ENCODE measurements at regions not wholly inside any gene's neighbourhood (a gene's known extent, or its start where the extent isn't known, plus 50 kb on each side); places are given as distances from the start of the nearest gene placed in this dataset.

GRCh38 chr6:82761674-82762345 lies 303.8 kb downstream of the UBE3D start (continued):
- TF ChIP-seq, protein P1, sequence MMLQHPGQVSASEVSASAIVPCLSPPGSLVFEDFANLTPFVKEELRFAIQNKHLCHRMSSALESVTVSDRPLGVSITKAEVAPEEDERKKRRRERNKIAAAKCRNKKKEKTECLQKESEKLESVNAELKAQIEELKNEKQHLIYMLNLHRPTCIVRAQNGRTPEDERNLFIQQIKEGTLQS (CRISPR knock-in tag; conservative IDR thresholded peaks at IDR 0.05), result no peak
- TF ChIP-seq ETV6 (CRISPR knock-in tag; IDR thresholded peaks at IDR 0.05) (no peak), MXD4 (CRISPR knock-in tag; IDR thresholded peaks at IDR 0.05; ENCODE audit: borderline replicate concordance) (no peak), ZBTB43 (CRISPR knock-in tag; IDR thresholded peaks at IDR 0.05) (no peak), FOXK1 (CRISPR knock-in tag; IDR thresholded peaks at IDR 0.05) (no peak), AR (CRISPR knock-in tag; IDR thresholded peaks at IDR 0.05) (no peak)

- Mint-ChIP-seq H3K4me3 (no peak overlapping the region), H3K36me3 (no peaks in the 10 kb centered on the region), H3K27ac (no peak overlapping the region), H3K27me3 (ENCODE audit: low read depth) (no peaks in the 10 kb centered on the region), H3K4me1 (peaks cover 29% of the 10 kb centered on the region), H3K9me3 (no peaks in the 10 kb centered on the region)
- CTCF ChIA-PET, result interaction anchor here (1.5 kb wide), 1 partner anchor 18 kb away, joined by 4 read pairs; no protein-coding TSS in a partner anchor
- POLR2A ChIA-PET, result no interaction called here
- DNase-seq (ENCODE audit: low spot score) (no peak), ATAC-seq (no peak)
- TF ChIP-seq, protein P2, sequence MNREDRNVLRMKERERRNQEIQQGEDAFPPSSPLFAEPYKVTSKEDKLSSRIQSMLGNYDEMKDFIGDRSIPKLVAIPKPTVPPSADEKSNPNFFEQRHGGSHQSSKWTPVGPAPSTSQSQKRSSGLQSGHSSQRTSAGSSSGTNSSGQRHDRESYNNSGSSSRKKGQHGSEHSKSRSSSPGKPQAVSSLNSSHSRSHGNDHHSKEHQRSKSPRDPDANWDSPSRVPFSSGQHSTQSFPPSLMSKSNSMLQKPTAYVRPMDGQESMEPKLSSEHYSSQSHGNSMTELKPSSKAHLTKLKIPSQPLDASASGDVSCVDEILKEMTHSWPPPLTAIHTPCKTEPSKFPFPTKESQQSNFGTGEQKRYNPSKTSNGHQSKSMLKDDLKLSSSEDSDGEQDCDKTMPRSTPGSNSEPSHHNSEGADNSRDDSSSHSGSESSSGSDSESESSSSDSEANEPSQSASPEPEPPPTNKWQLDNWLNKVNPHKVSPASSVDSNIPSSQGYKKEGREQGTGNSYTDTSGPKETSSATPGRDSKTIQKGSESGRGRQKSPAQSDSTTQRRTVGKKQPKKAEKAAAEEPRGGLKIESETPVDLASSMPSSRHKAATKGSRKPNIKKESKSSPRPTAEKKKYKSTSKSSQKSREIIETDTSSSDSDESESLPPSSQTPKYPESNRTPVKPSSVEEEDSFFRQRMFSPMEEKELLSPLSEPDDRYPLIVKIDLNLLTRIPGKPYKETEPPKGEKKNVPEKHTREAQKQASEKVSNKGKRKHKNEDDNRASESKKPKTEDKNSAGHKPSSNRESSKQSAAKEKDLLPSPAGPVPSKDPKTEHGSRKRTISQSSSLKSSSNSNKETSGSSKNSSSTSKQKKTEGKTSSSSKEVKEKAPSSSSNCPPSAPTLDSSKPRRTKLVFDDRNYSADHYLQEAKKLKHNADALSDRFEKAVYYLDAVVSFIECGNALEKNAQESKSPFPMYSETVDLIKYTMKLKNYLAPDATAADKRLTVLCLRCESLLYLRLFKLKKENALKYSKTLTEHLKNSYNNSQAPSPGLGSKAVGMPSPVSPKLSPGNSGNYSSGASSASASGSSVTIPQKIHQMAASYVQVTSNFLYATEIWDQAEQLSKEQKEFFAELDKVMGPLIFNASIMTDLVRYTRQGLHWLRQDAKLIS (CRISPR knock-in tag; IDR thresholded peaks at IDR 0.05; ENCODE audit: borderline replicate concordance), result no peak
- TF ChIP-seq IRF2 (CRISPR knock-in tag; IDR thresholded peaks at IDR 0.05; ENCODE audit: borderline replicate concordance, low read depth) (no peak), ELF4 (CRISPR knock-in tag; IDR thresholded peaks at IDR 0.05; ENCODE audit: low read depth) (no peak), ZMAT4 (CRISPR knock-in tag; IDR thresholded peaks at IDR 0.05) (no peak), USF1 (CRISPR knock-in tag; IDR thresholded peaks at IDR 0.05) (no peak), FOXP4 (CRISPR knock-in tag; IDR thresholded peaks at IDR 0.05) (no peak), ERG (CRISPR knock-in tag; IDR thresholded peaks at IDR 0.05) (no peak), PREB (CRISPR knock-in tag; IDR thresholded peaks at IDR 0.05; ENCODE audit: borderline replicate concordance) (no peak), IRF1 (CRISPR knock-in tag; IDR thresholded peaks at IDR 0.05) (no peak), CREB1 (CRISPR knock-in tag; IDR thresholded peaks at IDR 0.05) (no peak), NFATC4 (CRISPR knock-in tag; IDR thresholded peaks at IDR 0.05) (no peak), RELA (CRISPR knock-in tag; IDR thresholded peaks at IDR 0.05; ENCODE audit: borderline replicate concordance) (no peak)
- TF ChIP-seq, protein P3, sequence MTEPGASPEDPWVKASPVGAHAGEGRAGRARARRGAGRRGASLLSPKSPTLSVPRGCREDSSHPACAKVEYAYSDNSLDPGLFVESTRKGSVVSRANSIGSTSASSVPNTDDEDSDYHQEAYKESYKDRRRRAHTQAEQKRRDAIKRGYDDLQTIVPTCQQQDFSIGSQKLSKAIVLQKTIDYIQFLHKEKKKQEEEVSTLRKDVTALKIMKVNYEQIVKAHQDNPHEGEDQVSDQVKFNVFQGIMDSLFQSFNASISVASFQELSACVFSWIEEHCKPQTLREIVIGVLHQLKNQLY (CRISPR knock-in tag; IDR thresholded peaks at IDR 0.05), result no peak
Measured at GRCh38 chr6:82766476-82766875, 299.2 kb downstream of the UBE3D start.
